Cardiac fibroblast (primary cell): ENCODE measurements at regions not wholly inside any gene's neighbourhood (a gene's known extent, or its start where the extent isn't known, plus 50 kb on each side); places are given as distances from the start of the nearest gene placed in this dataset.

ENCODE experiments used
- DNase-seq, 2 donors: peaks; one replicate each; pipeline versions ENCODE4 v3.0.0 to v3.0.0-alpha.2; 2010; ENCODE audit warnings: low read depth in 2 of 2
- H3K4me3 ChIP-seq, 2 donors: replicated peaks in 1 of 2; 1 replicate in 1 of 2; 2 replicates in 1 of 2; pipeline ENCODE4 v1.5.1; 2011; ENCODE audit warnings: low read depth in 2 of 2, low read length in 2 of 2, mild to moderate bottlenecking in 2 of 2, moderate library complexity in 1 of 2
- CTCF ChIP-seq: IDR thresholded peaks from one replicate; pipeline ENCODE4 v1.5.1; 2011; ENCODE audit warnings: low read depth, mild to moderate bottlenecking, low read length, inconsistent platforms

- H3K4me3 ChIP-seq = no peak overlapping the region
- no peak for DNase-seq
- no peak for TF ChIP-seq CTCF
Measured at GRCh38 chr12:89833337-89834252, 125.0 kb upstream of the ATP2B1 start.

GRCh38 chr12:89832336-89832735, 123.7 kb upstream of the ATP2B1 start:
- no peak for TF ChIP-seq CTCF
- no peak overlapping the region for H3K4me3 ChIP-seq
- no peak for DNase-seq

GRCh38 chr12:89831310-89832095, 122.9 kb upstream of the ATP2B1 start:
- H3K4me3 ChIP-seq = no peak overlapping the region
- no peak for DNase-seq
- no peak for TF ChIP-seq CTCF

GRCh38 chr12:89829434-89829975, 120.9 kb upstream of the ATP2B1 start:
- no peak overlapping the region for H3K4me3 ChIP-seq
- TF ChIP-seq CTCF = no peak
- no peak for DNase-seq

- no peak for TF ChIP-seq CTCF
- no peak for DNase-seq
- no peak overlapping the region for H3K4me3 ChIP-seq
Measured at GRCh38 chr12:89828575-89828974, 119.9 kb upstream of the ATP2B1 start.

- DNase-seq = no peak
- TF ChIP-seq CTCF = no peak
- H3K4me3 ChIP-seq = no peak overlapping the region
Measured at GRCh38 chr12:89827592-89827991, 119.0 kb upstream of the ATP2B1 start.
